OCI-LY1 (cell line): ENCODE measurements at regions not wholly inside any gene's neighbourhood (a gene's known extent, or its start where the extent isn't known, plus 50 kb on each side); places are given as distances from the start of the nearest gene placed in this dataset.

Experiments
- CTCF ChIP-seq: fragments of 200-600 bp; sonication (generic), shearing (Covaris generic); IDR thresholded peaks from 2 replicates; pipeline ENCODE4 v1.5.1; 2017; ENCODE audit warnings: mild to moderate bottlenecking, antibody characterized with exemption, low read length, moderate library complexity, mixed read lengths
- EZH2 ChIP-seq: fragments of 200-600 bp; sonication (generic), shearing (Covaris generic); IDR thresholded peaks from 2 replicates; pipeline ENCODE4 v1.8.0; 2017; ENCODE audit warnings: borderline replicate concordance, mixed run types, mild to moderate bottlenecking, antibody characterized with exemption, low read length, moderate library complexity, mixed read lengths

GRCh38 chr5:116637149-116637740 is 62.6 kb upstream of the SEMA6A start:
- no peak for TF ChIP-seq CTCF
- no peak for TF ChIP-seq EZH2
